CD4-positive, alpha-beta T cell (primary cell): ENCODE measurements at regions not wholly inside any gene's neighbourhood (a gene's known extent, or its start where the extent isn't known, plus 50 kb on each side); places are given as distances from the start of the nearest gene placed in this dataset.
A peak's percentile ranks its signal among the peaks of the same experiment; 100 is the strongest.

Source experiments
- ATAC-seq: fragments of 200-7000 bp; cut with Tn5 transposase; one replicate; pipeline ENCODE4 v1.10.0; 2022; ENCODE audit warnings: mild to moderate bottlenecking; ENCODE audit not compliant: poor library complexity
- CTCF ChIA-PET: fragments of 350-600 bp; sonication (Branson Sonifier 250); formaldehyde crosslinking; loops from one replicate; lab custom pipeline; 2021; ENCODE audit warnings: antibody characterized with exemption, inconsistent platforms; lab: Charles Lee
- POLR2A ChIA-PET: fragments of 350-600 bp; sonication (Branson Sonifier 250); formaldehyde crosslinking; loops from one replicate; lab custom pipeline; 2021; ENCODE audit warnings: antibody characterized with exemption, inconsistent platforms; lab: Charles Lee
- DNase-seq, 14 experiments: peaks; one replicate each; pipeline ENCODE4 v3.0.0-alpha.2; 2013 to 2020; ENCODE audit warnings: mixed read lengths in 2 of 14
- H3K27ac ChIP-seq, 2 donors: one replicate each; pipeline versions ENCODE4 v1.5.1 to v1.7.0; 2013; ENCODE audit warnings: low read length in 2 of 2, low read depth in 1 of 2, mild to moderate bottlenecking in 1 of 2
- H3K27me3 ChIP-seq, 2 experiments: 1 replicate in 1 of 2; 2 replicates in 1 of 2; pipeline versions ENCODE4 v1.6.1 to v1.7.0; 2013; ENCODE audit warnings: low read length in 2 of 2, control low read depth in 1 of 2, mild to moderate bottlenecking in 1 of 2, moderate library complexity in 1 of 2; ENCODE audit not compliant: insufficient read depth in 2 of 2, control insufficient read depth in 1 of 2
- H3K36me3 ChIP-seq: one replicate; pipeline ENCODE4 v1.6.1; 2013; ENCODE audit warnings: low read length, control low read depth; ENCODE audit not compliant: insufficient read depth
- H3K4me1 ChIP-seq: one replicate; pipeline ENCODE4 v1.6.1; 2013; ENCODE audit warnings: low read length, control low read depth; ENCODE audit not compliant: insufficient read depth
- H3K4me3 ChIP-seq: one replicate; pipeline ENCODE4 v1.5.1; 2013; ENCODE audit warnings: mild to moderate bottlenecking, low read length, moderate library complexity
- H3K9me3 ChIP-seq, 2 experiments: 1 replicate in 1 of 2; 2 replicates in 1 of 2; pipeline versions ENCODE4 v1.6.1 to v1.7.0; 2013; ENCODE audit warnings: low read length in 2 of 2, mild to moderate bottlenecking in 2 of 2, control low read depth in 1 of 2, moderate library complexity in 1 of 2; ENCODE audit not compliant: control insufficient read depth in 1 of 2, insufficient read depth in 1 of 2
- H3K27ac Mint-ChIP-seq: one replicate; pipeline ENCODE4 v1.8.0; 2020; ENCODE audit warnings: mixed read lengths
- H3K27me3 Mint-ChIP-seq: one replicate; pipeline ENCODE4 v1.8.0; 2021; ENCODE audit warnings: mixed read lengths
- H3K36me3 Mint-ChIP-seq: one replicate; pipeline ENCODE4 v1.8.0; 2021; ENCODE audit warnings: low read depth, mixed read lengths
- H3K4me1 Mint-ChIP-seq: one replicate; pipeline ENCODE4 v1.8.0; 2021; ENCODE audit warnings: low read depth, mixed read lengths
- H3K4me3 Mint-ChIP-seq: one replicate; pipeline ENCODE4 v1.8.0; 2020; ENCODE audit warnings: mild to moderate bottlenecking, mixed read lengths
- H3K9me3 Mint-ChIP-seq: one replicate; pipeline ENCODE4 v1.8.0; 2020; ENCODE audit warnings: mixed read lengths
- intact Hi-C, 2 experiments: fragments of 100-400 bp; cut with DNase I in 1 of 2; cut with micrococcal nuclease in 1 of 2; formaldehyde crosslinking; loops; one replicate each; pipeline versions ENCODE4 v1.15.1 to v1.9.0; 2023 to 2025; cut with DNase I, micrococcal nuclease
- TF ChIP-seq, protein P1 (sequence below): fragments of 200-600 bp; IDR thresholded peaks from one replicate; pipeline ENCODE4 v1.8.0; 2022; ENCODE audit warnings: antibody characterized with exemption, mild to moderate bottlenecking

DNA sequence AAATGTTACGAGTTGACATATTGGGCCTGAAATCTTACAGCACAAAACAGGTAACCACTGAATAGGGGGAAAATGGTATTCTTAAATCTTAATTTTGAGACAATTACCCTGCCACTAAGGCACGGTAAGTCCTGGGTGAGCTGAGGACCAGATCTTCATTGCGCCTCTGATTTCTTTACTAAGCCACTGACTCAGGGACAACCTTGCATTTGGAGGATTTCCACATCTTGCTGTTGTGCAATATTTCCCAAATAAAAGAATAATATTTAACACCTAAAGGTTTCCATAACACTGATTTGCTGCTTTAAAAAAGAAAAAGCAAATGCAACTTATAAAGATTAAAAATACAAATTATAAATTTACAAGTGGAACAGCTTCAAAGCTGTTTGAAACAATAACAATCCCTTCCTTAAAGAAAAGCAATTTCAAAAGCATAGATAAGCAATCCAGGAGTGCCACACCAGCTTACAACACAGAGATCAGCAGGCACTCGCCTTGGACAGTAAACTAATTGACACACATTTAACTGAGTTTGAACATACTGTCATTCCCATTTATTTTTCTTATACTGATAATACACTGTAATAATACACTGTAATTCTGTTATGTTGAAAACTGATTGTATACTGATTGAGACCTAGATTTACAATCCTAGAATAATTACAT is 79.6 kb upstream of the DOCK9 start:
- ChIA-PET POLR2A (interaction anchor here (2.3 kb wide), 1 partner anchor 10 kb away, joined by 12 read pairs; no protein-coding TSS in a partner anchor), CTCF (no interaction called here)
- no peak overlapping the region for H3K4me3 ChIP-seq
- no peak overlapping the region for H3K27ac ChIP-seq
- Mint-ChIP-seq H3K4me3 (no peak overlapping the region), H3K27ac (peak overlapping the region; percentile 55), H3K36me3 (peaks cover 4% of the 10 kb centered on the region), H3K27me3 (no peaks in the 10 kb centered on the region), H3K9me3 (no peaks in the 10 kb centered on the region), H3K4me1 (peaks cover 93% of the 10 kb centered on the region)
- TF ChIP-seq, protein P1, sequence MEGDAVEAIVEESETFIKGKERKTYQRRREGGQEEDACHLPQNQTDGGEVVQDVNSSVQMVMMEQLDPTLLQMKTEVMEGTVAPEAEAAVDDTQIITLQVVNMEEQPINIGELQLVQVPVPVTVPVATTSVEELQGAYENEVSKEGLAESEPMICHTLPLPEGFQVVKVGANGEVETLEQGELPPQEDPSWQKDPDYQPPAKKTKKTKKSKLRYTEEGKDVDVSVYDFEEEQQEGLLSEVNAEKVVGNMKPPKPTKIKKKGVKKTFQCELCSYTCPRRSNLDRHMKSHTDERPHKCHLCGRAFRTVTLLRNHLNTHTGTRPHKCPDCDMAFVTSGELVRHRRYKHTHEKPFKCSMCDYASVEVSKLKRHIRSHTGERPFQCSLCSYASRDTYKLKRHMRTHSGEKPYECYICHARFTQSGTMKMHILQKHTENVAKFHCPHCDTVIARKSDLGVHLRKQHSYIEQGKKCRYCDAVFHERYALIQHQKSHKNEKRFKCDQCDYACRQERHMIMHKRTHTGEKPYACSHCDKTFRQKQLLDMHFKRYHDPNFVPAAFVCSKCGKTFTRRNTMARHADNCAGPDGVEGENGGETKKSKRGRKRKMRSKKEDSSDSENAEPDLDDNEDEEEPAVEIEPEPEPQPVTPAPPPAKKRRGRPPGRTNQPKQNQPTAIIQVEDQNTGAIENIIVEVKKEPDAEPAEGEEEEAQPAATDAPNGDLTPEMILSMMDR: no peak
- intact Hi-C loops: no loop called here
- ATAC-seq (no peak), DNase-seq (no peak)
- H3K9me3 ChIP-seq: no peaks in the 10 kb centered on the region
- peaks cover 62% of the 10 kb centered on the region for H3K4me1 ChIP-seq
- H3K27me3 ChIP-seq: no peaks in the 10 kb centered on the region
- H3K36me3 ChIP-seq: no peaks in the 10 kb centered on the region

DNA sequence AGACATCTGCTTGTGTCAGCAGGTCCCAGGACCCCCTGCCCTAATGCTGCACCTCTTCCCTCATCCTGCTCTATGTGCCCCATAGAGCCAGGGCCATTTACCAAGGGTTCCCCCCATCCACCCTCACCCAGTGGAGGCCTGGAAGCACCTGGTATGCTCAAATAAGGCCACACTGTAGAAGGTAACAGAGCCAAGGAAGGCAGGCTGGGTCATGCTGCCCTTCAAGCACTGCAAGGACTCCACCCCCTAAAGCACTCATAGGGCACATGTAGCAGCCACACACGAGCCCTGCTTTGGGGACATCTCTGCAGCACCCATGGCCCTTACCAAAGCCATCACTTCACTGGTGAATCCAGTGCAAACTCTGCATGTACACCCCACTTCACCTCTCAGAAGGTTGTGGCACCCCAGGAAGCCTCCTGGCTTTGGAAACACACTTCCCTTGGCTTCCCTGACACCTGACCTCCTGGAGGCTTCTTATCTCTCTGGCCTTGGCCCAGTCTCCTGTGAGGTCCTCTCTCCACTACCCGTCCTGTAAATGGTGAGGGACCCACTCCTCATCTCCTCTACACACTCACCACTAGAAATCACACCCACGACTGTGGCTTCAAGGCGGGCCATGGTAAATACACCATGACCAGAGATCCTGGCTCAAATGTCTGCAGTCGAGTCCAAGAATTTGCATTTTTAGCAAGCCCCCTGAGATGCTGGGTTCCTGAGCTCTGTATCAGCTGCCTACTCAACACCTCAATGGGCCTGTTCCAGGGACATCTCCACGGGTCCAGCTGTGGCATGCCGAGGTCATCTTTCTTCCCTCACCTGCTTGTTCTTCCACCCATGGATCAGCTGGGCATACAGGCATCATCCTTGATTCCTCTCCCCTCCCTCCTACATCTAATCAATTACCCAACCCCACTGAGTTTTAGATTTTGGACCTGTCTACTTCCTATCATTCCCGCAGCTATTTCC is 80.9 kb upstream of the DOCK9 start:
- ChIA-PET POLR2A (interaction anchor here (0.9 kb wide), 1 partner anchor 12 kb away, joined by 3 read pairs; no protein-coding TSS in a partner anchor), CTCF (no interaction called here)
- Histone ChIP-seq H3K4me1 (peaks cover 55% of the 10 kb centered on the region), H3K27ac (no peak overlapping the region), H3K9me3 (no peaks in the 10 kb centered on the region), H3K36me3 (peaks cover 2% of the 10 kb centered on the region), H3K27me3 (no peaks in the 10 kb centered on the region), H3K4me3 (no peak overlapping the region)
- DNase-seq (no peak), ATAC-seq (no peak)
- Mint-ChIP-seq H3K27me3 (no peaks in the 10 kb centered on the region), H3K4me1 (peaks cover 95% of the 10 kb centered on the region), H3K4me3 (no peak overlapping the region), H3K9me3 (no peaks in the 10 kb centered on the region), H3K36me3 (peaks cover 12% of the 10 kb centered on the region), H3K27ac (peak overlapping the region; percentile 69)
- intact Hi-C loops: no loop called here
- TF ChIP-seq, protein P1: no peak

DNA sequence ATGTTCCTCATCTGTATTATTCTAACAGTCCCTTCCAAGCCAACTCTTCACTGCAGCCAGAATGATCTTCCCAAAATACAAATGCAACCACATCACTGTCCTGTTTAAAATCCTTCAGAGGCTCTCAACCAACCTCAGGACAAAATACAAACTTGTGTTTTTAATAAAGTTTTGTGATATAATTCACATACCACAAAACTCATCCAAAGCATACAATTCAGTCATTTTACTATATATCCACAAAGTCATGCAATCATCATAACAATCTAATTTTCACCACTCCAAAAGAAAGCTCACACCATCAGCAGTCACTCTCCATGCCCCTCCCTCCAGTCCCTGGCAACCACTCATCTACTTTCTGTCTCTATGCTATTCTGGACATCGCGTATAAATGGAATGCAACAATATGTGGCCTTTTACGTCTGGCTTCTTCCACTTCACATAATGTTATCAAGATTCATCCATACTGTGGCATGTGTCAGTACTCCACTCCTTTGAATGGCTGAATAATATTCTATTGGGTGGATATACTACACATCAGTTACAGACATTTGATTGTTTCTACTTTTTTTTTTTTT is 81.7 kb upstream of the DOCK9 start:
- H3K4me3 ChIP-seq: no peak overlapping the region
- H3K4me1 ChIP-seq: peaks cover 51% of the 10 kb centered on the region
- ChIA-PET CTCF (interaction anchor here (0.7 kb wide), 2 partner anchors 116 to 587 kb away, joined by 3 to 6 read pairs; no protein-coding TSS in a partner anchor), POLR2A (interaction anchor here (0.9 kb wide), 1 partner anchor 13 kb away, joined by 3 read pairs; no protein-coding TSS in a partner anchor)
- no peaks in the 10 kb centered on the region for H3K9me3 Mint-ChIP-seq
- TF ChIP-seq, protein P1: no peak
- H3K27ac Mint-ChIP-seq: peak overlapping the region; percentile 69
- H3K27me3 Mint-ChIP-seq: no peaks in the 10 kb centered on the region
- H3K36me3 Mint-ChIP-seq: peaks cover 15% of the 10 kb centered on the region
- H3K9me3 ChIP-seq: no peaks in the 10 kb centered on the region
- ATAC-seq (no peak), DNase-seq (no peak)
- intact Hi-C loops: no loop called here
- no peaks in the 10 kb centered on the region for H3K27me3 ChIP-seq
- no peak overlapping the region for H3K27ac ChIP-seq
- no peak overlapping the region for H3K4me3 Mint-ChIP-seq
- H3K36me3 ChIP-seq: peaks cover 5% of the 10 kb centered on the region
- H3K4me1 Mint-ChIP-seq: peaks cover 95% of the 10 kb centered on the region
